ENCODE measurements at regions not wholly inside any gene's neighbourhood (a gene's known extent, or its start where the extent isn't known, plus 50 kb on each side); places are given as distances from the start of the nearest gene placed in this dataset.
"Not testable (repeated sequence)": the region's sequence is repeated elsewhere in the genome, so short reads cannot be mapped to it uniquely, and the experiment has no call there.

DNA sequence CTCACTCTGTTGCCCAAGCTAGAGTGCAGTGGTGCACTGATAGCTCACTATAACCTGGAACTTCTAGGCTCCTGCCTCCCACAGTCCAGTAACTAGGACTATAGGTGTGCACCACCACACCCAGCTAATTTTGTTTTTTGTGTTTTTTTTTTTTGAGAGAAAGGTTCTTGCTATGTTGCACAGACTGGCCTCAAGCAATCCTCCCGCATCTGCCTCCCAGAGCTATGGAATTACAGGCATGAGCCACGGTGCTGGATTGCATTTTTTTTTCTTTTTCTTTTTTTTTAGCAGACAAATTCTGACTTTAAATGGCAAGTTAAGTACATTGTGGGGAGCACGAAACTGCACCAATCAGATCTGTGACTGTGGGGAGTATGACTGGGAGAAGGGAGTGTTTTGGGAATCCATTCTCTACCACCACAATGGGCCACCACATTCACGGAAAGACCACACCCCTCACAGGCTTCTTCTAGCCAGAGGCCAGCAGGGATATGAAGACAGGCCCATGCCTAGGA lies 58.1 kb upstream of the MSMB start:
- TF ChIP-seq, protein P1, sequence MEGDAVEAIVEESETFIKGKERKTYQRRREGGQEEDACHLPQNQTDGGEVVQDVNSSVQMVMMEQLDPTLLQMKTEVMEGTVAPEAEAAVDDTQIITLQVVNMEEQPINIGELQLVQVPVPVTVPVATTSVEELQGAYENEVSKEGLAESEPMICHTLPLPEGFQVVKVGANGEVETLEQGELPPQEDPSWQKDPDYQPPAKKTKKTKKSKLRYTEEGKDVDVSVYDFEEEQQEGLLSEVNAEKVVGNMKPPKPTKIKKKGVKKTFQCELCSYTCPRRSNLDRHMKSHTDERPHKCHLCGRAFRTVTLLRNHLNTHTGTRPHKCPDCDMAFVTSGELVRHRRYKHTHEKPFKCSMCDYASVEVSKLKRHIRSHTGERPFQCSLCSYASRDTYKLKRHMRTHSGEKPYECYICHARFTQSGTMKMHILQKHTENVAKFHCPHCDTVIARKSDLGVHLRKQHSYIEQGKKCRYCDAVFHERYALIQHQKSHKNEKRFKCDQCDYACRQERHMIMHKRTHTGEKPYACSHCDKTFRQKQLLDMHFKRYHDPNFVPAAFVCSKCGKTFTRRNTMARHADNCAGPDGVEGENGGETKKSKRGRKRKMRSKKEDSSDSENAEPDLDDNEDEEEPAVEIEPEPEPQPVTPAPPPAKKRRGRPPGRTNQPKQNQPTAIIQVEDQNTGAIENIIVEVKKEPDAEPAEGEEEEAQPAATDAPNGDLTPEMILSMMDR (IDR thresholded peaks at IDR 0.05; ENCODE audit: low read depth, low read length), result no peak
- Histone ChIP-seq H3K27me3 (peaks cover 12% of the 10 kb centered on the region), H3K27ac (no peak overlapping the region), H3K4me3 (no peak overlapping the region), H3K9me3 (ENCODE audit: low read depth) (no peaks in the 10 kb centered on the region), H3K4me1 (ENCODE audit: low read depth) (peaks cover 6% of the 10 kb centered on the region), H3K36me3 (no peaks in the 10 kb centered on the region)
- DNase-seq (ENCODE audit: low read depth in 1 of 2, low spot score in 1 of 2), result no peak

DNA sequence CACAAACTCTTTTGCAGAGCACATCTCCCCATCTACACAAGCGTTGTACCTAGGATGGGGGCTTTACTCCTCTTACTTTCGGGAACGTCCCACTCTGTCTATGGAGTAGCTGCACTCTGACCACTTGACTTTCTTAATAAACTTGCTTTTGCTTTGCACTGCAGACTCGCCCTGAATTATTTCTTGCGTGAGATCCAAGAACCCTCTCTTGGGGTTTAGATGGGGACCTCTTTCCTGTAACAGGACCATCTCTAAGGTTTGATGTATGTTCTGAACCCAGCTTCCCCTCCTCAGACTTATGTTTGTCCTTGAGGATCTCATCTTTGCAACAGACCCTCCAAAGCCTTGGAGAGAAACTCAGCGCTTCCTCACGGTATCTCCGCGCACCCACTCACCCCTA lies 59.3 kb upstream of the MSMB start:
- DNase-seq (ENCODE audit: low read depth in 1 of 2, low spot score in 1 of 2); H3K36me3 ChIP-seq; H3K27ac ChIP-seq; H3K4me1 ChIP-seq (ENCODE audit: low read depth); H3K9me3 ChIP-seq (ENCODE audit: low read depth); H3K4me3 ChIP-seq: not testable (repeated sequence)
- H3K27me3 ChIP-seq, result peaks cover 12% of the 10 kb centered on the region

DNA sequence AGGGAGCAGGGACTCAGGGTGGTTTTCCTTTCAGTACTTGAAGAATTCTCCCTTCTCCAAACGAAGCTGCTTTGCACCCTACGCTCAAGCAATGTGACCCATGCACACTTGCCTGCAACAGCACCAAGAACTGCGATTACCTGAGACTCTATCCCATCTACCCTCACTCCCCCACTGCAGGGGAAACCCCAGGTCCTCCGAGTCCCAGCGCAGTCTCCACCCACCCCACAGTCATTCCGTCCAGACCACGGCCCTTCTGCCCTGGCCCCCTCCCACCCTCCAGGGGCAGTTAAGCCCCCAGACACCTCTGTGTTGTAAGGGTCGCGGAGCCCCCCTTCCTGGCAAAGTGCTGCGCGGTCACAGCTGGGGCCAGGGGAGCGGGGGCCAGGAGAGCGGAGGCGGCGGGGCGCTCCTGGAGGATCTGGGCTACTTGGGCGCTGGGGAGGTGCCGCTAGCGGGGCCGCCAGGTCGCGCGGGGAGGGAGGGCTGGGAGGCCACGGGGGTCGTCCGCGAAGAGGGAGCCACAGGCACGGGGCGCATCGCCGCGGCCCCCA lies 59.9 kb upstream of the MSMB start:
- H3K9me3 ChIP-seq (ENCODE audit: low read depth); H3K4me1 ChIP-seq (ENCODE audit: low read depth); H3K36me3 ChIP-seq; DNase-seq (ENCODE audit: low read depth in 1 of 2, low spot score in 1 of 2): not testable (repeated sequence)
- Histone ChIP-seq H3K27me3 (peaks cover 12% of the 10 kb centered on the region), H3K4me3 (peak overlapping the region; percentile 30), H3K27ac (peak overlapping the region; percentile 20)

DNA sequence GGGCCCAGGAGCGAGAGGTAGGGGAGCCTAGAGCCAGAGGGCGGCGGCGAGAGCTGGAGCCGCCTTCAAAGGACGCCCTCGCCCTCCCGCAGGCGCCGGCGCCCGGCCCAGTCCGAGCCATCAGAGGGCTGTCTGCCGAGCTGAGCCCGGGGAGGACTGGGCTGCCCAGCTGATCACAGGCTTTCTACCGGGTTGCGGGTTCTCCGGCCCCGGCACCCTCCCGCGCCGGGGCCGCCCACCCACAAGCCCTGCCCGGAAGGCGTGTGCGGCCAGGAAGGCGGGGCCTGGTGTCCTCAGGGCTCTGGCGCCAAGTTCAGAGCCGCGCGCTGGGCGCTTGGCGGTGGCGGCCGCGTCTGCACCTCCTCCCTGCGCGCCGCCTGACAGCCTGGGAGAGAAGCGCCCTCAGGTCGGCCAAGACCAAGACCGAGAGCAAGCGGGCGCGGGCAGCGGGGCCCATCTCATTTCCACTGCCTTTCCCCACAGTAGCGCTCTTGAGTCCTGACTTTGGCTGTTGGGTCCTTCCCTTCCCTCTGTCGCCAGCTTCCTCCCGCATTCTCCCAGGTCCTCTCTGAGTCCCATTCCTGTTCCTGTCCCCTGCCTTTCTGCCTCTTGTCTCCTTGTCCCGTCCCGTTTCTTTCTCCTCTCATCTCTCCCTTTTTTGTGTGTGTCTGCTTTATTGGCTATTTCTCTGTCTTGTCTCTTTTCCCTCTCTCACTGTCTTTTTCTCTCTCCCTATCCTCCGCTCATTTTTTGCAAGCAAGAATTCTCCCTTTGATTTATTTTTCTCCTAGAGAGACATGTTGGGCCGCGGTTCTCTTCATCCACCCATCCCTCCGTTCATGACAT lies 60.6 kb upstream of the MSMB start:
- no peaks in the 10 kb centered on the region for H3K9me3 ChIP-seq (ENCODE audit: low read depth)
- H3K36me3 ChIP-seq, result no peaks in the 10 kb centered on the region
- H3K4me3 ChIP-seq, result peak overlapping the region; percentile 30
- H3K4me1 ChIP-seq (ENCODE audit: low read depth), result peaks cover 6% of the 10 kb centered on the region
- peak; percentile 77 to 82 for DNase-seq (ENCODE audit: low read depth in 1 of 2, low spot score in 1 of 2)
- H3K27ac ChIP-seq, result peak overlapping the region; percentile 20
- TF ChIP-seq, protein P1 (IDR thresholded peaks at IDR 0.05; ENCODE audit: low read depth, low read length), result no peak
- H3K27me3 ChIP-seq, result peaks cover 12% of the 10 kb centered on the region

DNA sequence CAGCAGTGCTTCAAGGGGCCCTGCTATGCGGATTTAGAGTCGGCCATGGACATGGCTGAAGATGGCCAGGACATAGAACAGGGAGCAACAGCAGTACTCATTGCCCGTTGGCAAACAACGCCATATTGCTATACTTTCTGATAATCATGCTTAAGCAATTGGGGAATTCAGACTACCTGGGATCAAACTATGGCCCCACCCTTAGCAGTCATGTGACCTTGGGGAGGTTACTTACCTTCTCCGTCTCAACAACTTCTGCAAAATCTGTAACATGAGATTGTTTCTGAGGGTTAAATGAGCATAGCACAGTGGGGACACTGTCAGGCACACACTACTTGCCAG lies 62.1 kb upstream of the MSMB start:
- H3K36me3 ChIP-seq, result not testable (repeated sequence)

DNA sequence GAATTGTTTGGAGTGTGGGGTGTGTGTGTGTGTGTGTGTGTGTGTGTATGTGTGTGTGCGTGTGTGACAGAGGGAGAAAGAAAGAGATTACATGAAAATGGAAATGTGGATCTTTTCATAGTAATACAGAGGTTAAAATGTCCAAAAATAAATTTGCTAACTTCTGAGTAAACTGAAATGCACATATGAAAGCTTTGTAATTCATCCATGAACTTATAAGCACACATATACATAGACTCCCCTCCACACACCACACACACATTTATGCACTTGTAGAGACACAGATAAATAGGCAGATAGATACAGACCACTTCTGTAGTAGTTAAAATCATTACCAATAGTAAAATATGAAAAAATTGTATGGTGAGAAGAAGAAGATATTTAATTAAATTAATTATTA lies 108.2 kb upstream of the MSMB start:
- not testable (repeated sequence) for H3K36me3 ChIP-seq; H3K4me3 ChIP-seq; DNase-seq (ENCODE audit: low read depth in 1 of 2, low spot score in 1 of 2); H3K4me1 ChIP-seq (ENCODE audit: low read depth); H3K9me3 ChIP-seq (ENCODE audit: low read depth); H3K27ac ChIP-seq; H3K27me3 ChIP-seq

More for the DNA sequence above, 62.1 kb upstream of the MSMB start:
- H3K9me3 ChIP-seq (ENCODE audit: low read depth); H3K4me3 ChIP-seq; DNase-seq (ENCODE audit: low read depth in 1 of 2, low spot score in 1 of 2); H3K4me1 ChIP-seq (ENCODE audit: low read depth); H3K27ac ChIP-seq: not testable (repeated sequence)
- peaks cover 12% of the 10 kb centered on the region for H3K27me3 ChIP-seq

DNA sequence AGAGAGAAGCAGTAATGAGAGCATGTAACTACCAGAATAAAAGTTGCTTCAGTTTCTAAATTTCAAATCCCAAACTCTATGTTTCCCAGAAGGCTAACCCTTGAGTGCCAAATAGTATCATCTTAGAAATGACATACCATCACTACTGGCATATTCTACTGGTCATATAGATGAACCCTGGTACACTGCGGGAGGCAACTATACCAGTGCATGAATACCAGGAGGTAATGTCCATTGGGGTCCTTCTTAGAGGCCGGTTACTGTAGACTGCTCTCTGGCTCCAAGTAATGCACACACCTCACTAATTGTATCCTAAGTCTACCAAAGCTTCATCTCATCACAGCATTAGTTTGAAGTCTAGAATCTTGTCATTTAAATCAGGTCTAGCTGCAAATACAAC lies 108.6 kb upstream of the MSMB start:
- H3K9me3 ChIP-seq (ENCODE audit: low read depth); DNase-seq (ENCODE audit: low read depth in 1 of 2, low spot score in 1 of 2): not testable (repeated sequence)

DNA sequence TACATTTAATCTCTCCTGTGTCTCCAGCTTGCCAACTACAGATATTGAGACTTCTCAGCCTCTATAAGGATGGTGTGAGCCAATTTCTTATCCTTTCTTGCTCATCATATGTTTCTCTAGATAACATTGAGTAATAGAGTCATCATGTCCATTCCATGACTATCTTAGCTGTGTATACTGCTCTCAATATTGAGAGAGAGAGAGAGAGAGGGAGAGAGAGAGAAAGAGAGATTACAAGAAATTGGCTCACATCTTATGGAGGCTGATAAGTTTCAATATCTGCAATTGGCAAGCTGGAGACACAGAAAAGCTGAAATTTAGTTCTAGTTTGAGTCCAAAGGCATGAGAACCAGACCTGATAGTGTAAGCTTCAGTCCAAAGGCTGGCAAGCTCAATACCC lies 110.8 kb upstream of the MSMB start:
- H3K9me3 ChIP-seq (ENCODE audit: low read depth); H3K36me3 ChIP-seq; DNase-seq (ENCODE audit: low read depth in 1 of 2, low spot score in 1 of 2); H3K27ac ChIP-seq; H3K27me3 ChIP-seq; H3K4me1 ChIP-seq (ENCODE audit: low read depth); H3K4me3 ChIP-seq: not testable (repeated sequence)

More for the DNA sequence above, 108.6 kb upstream of the MSMB start:
- not testable (repeated sequence) for H3K4me3 ChIP-seq; H3K4me1 ChIP-seq (ENCODE audit: low read depth); H3K27ac ChIP-seq; H3K36me3 ChIP-seq; H3K27me3 ChIP-seq
